IMR-90 (cell line): ENCODE measurements at regions not wholly inside any gene's neighbourhood (a gene's known extent, or its start where the extent isn't known, plus 50 kb on each side); places are given as distances from the start of the nearest gene placed in this dataset.

Source experiments
- CEBPB ChIP-seq: IDR thresholded peaks from 2 replicates; pipeline ENCODE4 v1.6.1; 2012; ENCODE audit warnings: low read depth, low read length, improper control_type of control experiment
- CTCF ChIP-seq: conservative IDR thresholded peaks from 2 replicates; pipeline ENCODE4 v1.5.1; 2012; ENCODE audit warnings: mild to moderate bottlenecking, low read depth, low read length, improper control_type of control experiment
- MAZ ChIP-seq: IDR thresholded peaks from 2 replicates; pipeline ENCODE4 v1.6.1; 2012; ENCODE audit warnings: low read depth, mild to moderate bottlenecking, low read length, improper control_type of control experiment, moderate library complexity, borderline replicate concordance
- RAD21 ChIP-seq: IDR thresholded peaks from 2 replicates; pipeline ENCODE4 v1.6.1; 2012; ENCODE audit warnings: low read length, improper control_type of control experiment
- RCOR1 ChIP-seq: IDR thresholded peaks from 2 replicates; pipeline ENCODE4 v1.6.1; 2012; ENCODE audit warnings: mild to moderate bottlenecking, low read length, improper control_type of control experiment; ENCODE audit not compliant: insufficient replicate concordance
- USF2 ChIP-seq: fragments of 150-350 bp; IDR thresholded peaks from 2 replicates; pipeline ENCODE4 v1.6.1; 2017; ENCODE audit warnings: mild to moderate bottlenecking, antibody characterized with exemption, low read length, low read depth

GRCh38 chr6:95723638-95724037 lies 146.3 kb downstream of the MANEA start:
- no peak for TF ChIP-seq CTCF
- TF ChIP-seq CEBPB: no peak
- TF ChIP-seq RAD21: no peak
- TF ChIP-seq USF2: no peak
- TF ChIP-seq RCOR1: no peak
- no peak for TF ChIP-seq MAZ
